HG02798 (cell line): ENCODE measurements at regions not wholly inside any gene's neighbourhood (a gene's known extent, or its start where the extent isn't known, plus 50 kb on each side); places are given as distances from the start of the nearest gene placed in this dataset.
"Not testable (repeated sequence)": the region's sequence is repeated elsewhere in the genome, so short reads cannot be mapped to it uniquely, and the experiment has no call there.

ENCODE experiments used
- ATAC-seq: cut with Tn5 transposase; IDR thresholded peaks from one replicate; pipeline ENCODE4 v1.9.1; 2021; ENCODE audit warnings: mild to moderate bottlenecking; ENCODE audit not compliant: unreplicated experiment, poor library complexity

DNA sequence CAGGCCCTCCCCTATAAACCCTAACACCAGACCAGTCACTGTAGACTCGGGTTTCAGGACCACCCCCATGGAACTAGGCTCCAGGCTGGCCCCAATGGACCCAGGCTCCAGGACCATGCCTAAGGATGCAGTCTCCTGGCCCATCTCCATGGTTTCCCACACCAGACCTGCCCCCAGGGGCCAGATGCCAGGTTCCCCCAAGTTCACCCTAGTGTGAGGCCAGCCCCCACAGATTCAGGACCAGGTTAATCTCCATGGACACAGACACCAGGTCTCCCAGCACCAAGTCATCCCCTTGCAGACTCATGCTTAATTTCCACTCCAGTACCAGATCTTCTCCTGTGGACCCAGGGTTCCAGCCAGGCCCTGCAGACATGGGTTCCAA, 103.8 kb upstream of the LANCL2 start:
- no peak for ATAC-seq

GRCh38 chr7:55265328-55265727, 99.8 kb upstream of the LANCL2 start:
- not testable (repeated sequence) for ATAC-seq

- no peak for ATAC-seq
Measured at GRCh38 chr7:55265836-55266642, 99.1 kb upstream of the LANCL2 start.

- ATAC-seq = no peak
Measured at GRCh38 chr7:55271069-55271626, 94.0 kb upstream of the LANCL2 start.

DNA sequence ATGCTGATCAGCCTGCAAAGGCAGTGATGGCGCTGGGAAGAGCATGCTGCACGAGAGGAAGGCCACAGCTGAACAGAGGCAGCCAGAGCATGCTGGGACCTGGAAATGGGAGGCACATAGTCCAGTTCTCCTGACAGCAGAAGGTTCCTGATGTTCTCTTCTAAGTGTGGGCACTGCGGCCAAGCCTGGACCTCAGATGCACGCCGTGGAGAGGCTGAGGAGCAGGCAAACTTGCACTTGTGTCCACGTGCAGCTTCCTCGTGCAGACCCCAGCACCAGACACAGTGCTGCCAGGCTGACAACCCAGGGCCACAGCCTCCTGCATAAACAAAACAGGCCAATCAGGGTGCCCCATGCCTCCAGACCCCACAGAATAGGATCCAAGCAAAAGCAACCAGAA, 93.5 kb upstream of the LANCL2 start:
- ATAC-seq = no peak

- no peak for ATAC-seq
Measured at GRCh38 chr7:55272328-55272727, 92.8 kb upstream of the LANCL2 start.

DNA sequence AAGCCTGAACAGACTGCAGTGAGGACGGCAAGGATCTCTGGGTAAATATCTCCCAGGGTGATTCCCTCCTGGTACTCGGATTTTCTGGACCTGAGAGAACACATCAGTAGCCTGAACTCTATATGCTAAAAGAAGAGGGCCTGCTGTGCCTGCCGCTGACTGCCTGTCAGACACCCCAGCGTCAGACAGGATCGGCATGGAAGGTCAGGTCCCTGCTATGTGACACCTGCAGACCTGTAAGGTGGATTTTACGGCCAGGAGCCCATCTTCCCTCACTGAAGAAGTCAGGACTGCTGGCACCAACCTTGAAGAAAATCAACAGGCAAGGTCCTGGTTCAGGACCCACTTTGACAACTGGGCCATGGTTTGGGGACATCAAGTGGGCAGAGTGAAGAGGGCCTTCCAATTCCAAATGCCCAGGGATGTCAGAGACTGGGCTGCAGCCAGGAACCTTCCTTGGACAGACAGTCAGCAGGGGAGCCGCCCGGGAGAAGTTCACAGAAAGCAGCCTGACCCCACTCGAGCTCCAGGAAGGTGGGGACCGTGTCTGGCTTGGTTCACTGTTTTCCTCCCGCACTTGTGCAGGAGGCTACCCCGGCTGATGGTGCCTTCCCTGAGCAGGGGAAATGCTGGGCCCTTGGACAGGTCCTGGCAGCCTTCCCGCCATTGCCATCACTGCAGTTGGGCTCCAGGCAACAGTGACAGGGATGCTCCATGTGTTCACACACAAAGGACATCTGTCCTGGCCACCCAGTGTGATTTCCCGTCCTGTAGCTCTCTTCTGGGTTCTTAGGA, 91.8 kb upstream of the LANCL2 start:
- no peak for ATAC-seq

DNA sequence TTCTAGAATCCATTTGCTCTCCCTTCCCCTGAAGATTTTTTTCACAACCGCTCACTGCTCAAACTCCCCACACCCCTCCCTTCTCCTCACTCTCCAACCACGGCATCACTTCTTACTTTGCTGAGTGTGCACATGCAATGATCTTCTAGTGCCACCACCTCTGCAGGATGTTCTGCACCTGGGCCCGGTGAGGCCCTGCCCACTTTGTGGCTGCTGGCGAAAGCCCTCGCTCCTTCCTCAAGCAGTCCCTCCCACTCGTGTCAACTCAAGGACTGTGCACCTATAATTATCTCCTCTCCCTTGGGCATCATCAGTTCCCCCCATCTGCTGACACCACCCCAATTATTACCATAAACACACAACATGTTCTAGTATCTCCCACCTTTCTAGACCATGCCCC, 91.0 kb upstream of the LANCL2 start:
- no peak for ATAC-seq

GRCh38 chr7:55275291-55276200, 89.6 kb upstream of the LANCL2 start:
- ATAC-seq = no peak

GRCh38 chr7:55276572-55277295, 88.4 kb upstream of the LANCL2 start:
- no peak for ATAC-seq

DNA sequence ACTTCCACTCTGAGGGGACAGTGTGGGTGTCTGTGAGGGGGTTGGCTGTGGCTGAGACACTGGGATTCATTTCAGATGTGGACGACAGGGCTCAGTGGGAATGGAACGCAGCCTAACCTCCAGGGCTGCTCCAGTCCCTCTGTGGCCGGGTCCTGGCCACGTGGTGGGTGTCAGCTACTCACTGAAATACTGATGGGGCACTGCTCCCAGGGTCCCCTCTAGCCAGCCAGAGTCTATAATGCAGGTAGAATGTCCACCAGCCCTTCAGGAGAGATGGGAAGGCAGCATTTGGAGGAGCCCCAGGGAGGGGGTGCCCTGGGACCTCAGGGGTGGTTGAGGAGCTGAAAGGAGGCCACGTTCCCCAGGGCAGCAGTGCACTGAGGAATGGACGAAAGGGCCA, 87.2 kb upstream of the LANCL2 start:
- ATAC-seq = no peak

DNA sequence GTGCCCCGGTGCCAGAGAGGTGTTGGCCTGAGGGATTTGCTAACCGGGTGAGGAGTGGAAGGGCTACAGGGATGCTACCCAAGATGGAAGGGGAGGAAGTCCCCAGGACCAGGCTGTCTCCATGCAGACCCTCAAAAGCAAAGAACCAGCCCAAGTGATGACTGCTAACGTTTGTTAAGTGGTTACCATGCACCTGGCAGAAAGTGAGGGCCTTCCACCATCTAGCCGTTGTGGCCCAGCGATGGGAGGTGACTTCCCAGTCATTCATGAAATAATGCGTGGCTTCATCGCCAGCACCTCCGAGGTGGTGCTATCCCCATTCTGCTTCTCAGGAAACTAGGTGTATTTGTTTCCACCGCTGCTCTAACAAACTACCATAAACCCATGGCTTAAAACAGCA, 86.8 kb upstream of the LANCL2 start:
- ATAC-seq = no peak

DNA sequence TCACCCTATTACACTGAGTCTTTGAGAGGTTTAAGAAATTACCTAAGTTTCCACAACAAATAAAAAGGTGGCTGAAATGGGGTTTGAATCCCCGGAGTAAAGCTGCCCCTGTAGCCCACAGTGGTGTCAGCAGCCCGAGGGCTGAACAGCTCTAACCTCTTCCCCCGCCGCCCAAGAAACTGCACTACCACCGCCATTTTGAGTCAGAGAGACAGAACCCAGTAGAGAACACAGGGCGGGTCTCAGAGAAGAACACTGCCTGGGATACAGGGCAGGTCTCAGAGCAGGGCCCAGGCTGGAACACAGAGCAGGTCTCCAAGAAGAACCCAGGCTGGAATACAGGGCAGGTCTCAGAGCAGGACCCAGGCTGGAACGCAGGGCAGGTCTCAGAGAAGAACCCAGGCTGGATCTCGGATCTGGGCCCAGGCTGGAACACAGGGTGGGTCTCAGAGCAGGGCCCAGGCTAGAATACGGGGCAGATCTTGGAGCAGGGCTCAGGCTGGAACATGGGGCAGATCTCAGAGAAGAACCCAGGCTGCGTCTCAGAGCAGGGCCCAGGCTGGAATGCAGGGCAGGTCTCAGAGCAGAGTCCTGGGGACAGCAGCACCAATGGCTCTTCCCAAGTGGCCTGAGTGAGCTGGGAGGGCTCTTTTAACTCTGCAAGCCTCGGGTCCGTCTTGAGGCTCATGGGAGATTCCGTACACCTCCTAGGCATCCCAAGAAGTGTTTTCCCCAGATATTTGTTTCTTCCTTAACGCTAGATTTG, 85.9 kb upstream of the LANCL2 start:
- no peak for ATAC-seq

DNA sequence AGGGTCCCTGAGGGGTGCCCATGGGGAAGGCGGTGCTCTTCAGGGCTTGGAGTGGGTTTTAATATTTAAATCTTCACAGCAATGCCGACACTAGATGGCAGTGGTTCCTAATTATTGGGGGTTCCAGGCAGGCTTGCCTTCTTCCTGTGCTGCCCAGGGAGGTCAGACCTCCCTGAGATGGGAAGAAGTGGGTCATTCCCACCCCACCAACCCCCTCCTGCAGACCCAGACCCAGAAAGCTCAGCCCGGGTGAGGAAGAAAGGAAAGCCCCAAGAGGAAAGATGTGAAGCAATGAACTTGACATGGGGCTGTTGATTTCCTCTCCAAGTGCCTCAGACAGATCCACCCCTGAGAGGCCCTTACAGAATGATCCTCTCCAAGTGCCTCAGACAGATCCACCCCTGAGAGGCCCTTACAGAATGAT, 85.1 kb upstream of the LANCL2 start:
- peak; percentile 93 for ATAC-seq

GRCh38 chr7:55285665-55286064, 79.5 kb upstream of the LANCL2 start:
- ATAC-seq = no peak

- ATAC-seq = no peak
Measured at GRCh38 chr7:55286666-55287065, 78.5 kb upstream of the LANCL2 start.

DNA sequence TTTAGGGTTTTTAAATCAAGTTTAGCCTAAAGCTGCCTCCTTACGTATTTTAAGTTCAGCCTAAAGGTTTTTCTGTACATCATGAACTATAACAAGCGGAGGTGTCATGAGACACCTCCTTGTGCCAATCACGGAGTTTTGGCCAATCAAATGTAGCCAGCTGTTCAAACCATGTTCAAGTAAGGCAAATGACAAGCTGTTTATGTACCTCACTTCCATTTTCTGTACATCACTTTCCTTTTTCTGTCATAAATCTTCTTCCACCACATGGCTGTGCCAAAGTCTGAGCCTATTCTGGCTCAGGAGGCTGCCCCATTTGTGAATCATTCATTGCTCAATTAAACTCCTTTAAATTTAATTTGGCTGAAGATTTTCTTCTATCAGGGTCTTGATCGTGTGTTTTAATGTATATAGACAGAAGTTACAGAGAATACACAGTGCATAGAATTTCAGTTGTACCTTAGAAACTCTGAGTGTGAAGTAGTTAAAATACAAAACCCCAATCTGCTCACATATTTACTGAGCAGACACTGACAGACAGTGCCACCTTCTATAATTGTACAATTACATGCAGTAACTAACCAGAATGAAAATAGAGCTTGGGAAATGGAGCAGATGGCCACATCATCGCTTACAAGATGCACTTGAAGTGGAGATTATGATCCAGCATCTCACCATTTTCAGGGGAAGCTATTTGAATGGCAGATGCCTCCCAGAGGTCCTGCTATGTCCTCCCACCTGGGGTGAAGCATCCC, 76.9 kb upstream of the LANCL2 start:
- no peak for ATAC-seq

GRCh38 chr7:55296070-55296469, 69.1 kb upstream of the LANCL2 start:
- no peak for ATAC-seq
